ENCODE measurements at regions not wholly inside any gene's neighbourhood (a gene's known extent, or its start where the extent isn't known, plus 50 kb on each side); places are given as distances from the start of the nearest gene placed in this dataset.

- TF ChIP-seq TSC22D2 (CRISPR knock-in tag; IDR thresholded peaks at IDR 0.05; ENCODE audit: borderline replicate concordance) (no peak), ZSCAN20 (CRISPR knock-in tag; IDR thresholded peaks at IDR 0.05; ENCODE audit: borderline replicate concordance) (peak; percentile 34; the same call in 1 of the 2 replicates), RARG (CRISPR knock-in tag; IDR thresholded peaks at IDR 0.05; ENCODE audit: low read depth) (no peak), NONO (IDR thresholded peaks at IDR 0.05) (no peak), NONO (CRISPR knock-in tag; conservative IDR thresholded peaks at IDR 0.05) (0 out of 2 replicates have a peak, but pooled peaks have one; percentile 53), ZNF326 (CRISPR knock-in tag; IDR thresholded peaks at IDR 0.05; ENCODE audit: borderline replicate concordance) (no peak), ZNF609 (CRISPR knock-in tag; IDR thresholded peaks at IDR 0.05; ENCODE audit: borderline replicate concordance) (0 out of 2 replicates have a peak, but pooled peaks have one; percentile 14), ZSCAN29 (CRISPR knock-in tag; conservative IDR thresholded peaks at IDR 0.05) (no peak), MLLT10 (CRISPR knock-in tag; IDR thresholded peaks at IDR 0.05) (no peak), HNF4A (CRISPR knock-in tag; IDR thresholded peaks at IDR 0.05) (no peak; the same call in 1 of the 2 replicates), MIER2 (CRISPR knock-in tag; IDR thresholded peaks at IDR 0.05) (no peak), ZNF225 (CRISPR knock-in tag; IDR thresholded peaks at IDR 0.05) (peak; percentile 82; the same call in 1 of the 2 replicates), THAP9 (CRISPR knock-in tag; IDR thresholded peaks at IDR 0.05; ENCODE audit: borderline replicate concordance) (peak; percentile 51; the same call in 1 of the 2 replicates), HMGA1 (CRISPR knock-in tag; conservative IDR thresholded peaks at IDR 0.05) (no peak), ZNF101 (CRISPR knock-in tag; IDR thresholded peaks at IDR 0.05; ENCODE audit: borderline replicate concordance, low read depth) (no peak), LCORL (IDR thresholded peaks at IDR 0.05) (no peak), LCORL (CRISPR knock-in tag; IDR thresholded peaks at IDR 0.05) (peak; percentile 37; the same call in 1 of the 2 replicates), ATRX (CRISPR knock-in tag; IDR thresholded peaks at IDR 0.05; ENCODE audit: borderline replicate concordance) (no peak)
Measured at GRCh38 chr7:148940702-148941597, 56.9 kb upstream of the EZH2 start (continued).
